Kidney (tissue), 13 donors: ENCODE measurements at regions not wholly inside any gene's neighbourhood (a gene's known extent, or its start where the extent isn't known, plus 50 kb on each side); places are given as distances from the start of the nearest gene placed in this dataset.

ENCODE experiments used
- DNase-seq, 5 donors: peaks; one replicate each; pipeline ENCODE4 v3.0.0-alpha.2; 2013 to 2020
- FAIRE-seq: peaks from 2 replicates; lab custom pipeline; 2012; peaks lifted over from hg19 to GRCh38; lab: Jason Lieb, UNC
- H3K27ac ChIP-seq, 2 donors: one replicate each; pipeline ENCODE4 v1.7.0; 2013; ENCODE audit warnings: low read depth in 2 of 2, low read length in 2 of 2, inconsistent platforms in 1 of 2
- H3K27me3 ChIP-seq: one replicate; pipeline ENCODE4 v1.7.1; 2013; ENCODE audit warnings: low read length, inconsistent platforms; ENCODE audit not compliant: control insufficient read depth, insufficient read depth
- H3K36me3 ChIP-seq, 3 donors: one replicate each; pipeline versions ENCODE4 v1.7.0 to v1.7.1; 2013; ENCODE audit warnings: low read length in 3 of 3, control low read depth in 1 of 3, inconsistent platforms in 1 of 3; ENCODE audit not compliant: insufficient read depth in 3 of 3, control insufficient read depth in 2 of 3
- H3K4me1 ChIP-seq, 3 donors: one replicate each; pipeline versions ENCODE4 v1.7.0 to v1.7.1; 2013; ENCODE audit warnings: low read length in 3 of 3, inconsistent platforms in 1 of 3, low read depth in 1 of 3; ENCODE audit not compliant: control insufficient read depth in 2 of 3, insufficient read depth in 2 of 3
- H3K4me3 ChIP-seq, 3 donors: one replicate each; pipeline versions ENCODE4 v1.7.0 to v1.8.1; 2013; ENCODE audit warnings: low read length in 3 of 3, control low read depth in 1 of 3, inconsistent platforms in 1 of 3
- H3K9ac ChIP-seq, 3 donors: one replicate each; pipeline versions ENCODE4 v1.7.0 to v1.7.1; 2013; ENCODE audit warnings: low read length in 3 of 3, control low read depth in 1 of 3, inconsistent platforms in 1 of 3
- H3K9me3 ChIP-seq, 3 donors: one replicate each; pipeline versions ENCODE4 v1.7.0 to v1.7.1; 2013; ENCODE audit warnings: low read length in 3 of 3, control low read depth in 1 of 3, inconsistent platforms in 1 of 3; ENCODE audit not compliant: control insufficient read depth in 2 of 3, insufficient read depth in 1 of 3
- CTCF ChIP-seq: IDR thresholded peaks from 3 replicates; pipeline ENCODE4 v1.5.1; 2012; ENCODE audit warnings: mild to moderate bottlenecking, moderate library complexity, borderline replicate concordance; ENCODE audit not compliant: insufficient read depth; ENCODE audit errors: extremely low read depth
- intact Hi-C: fragments of 100-400 bp; cut with DNase I; formaldehyde crosslinking; loops from one replicate; pipeline ENCODE4 v1.11.1; 2022
- donor health status: control.
- donor health status: control.
- donor health status: control.
- donor health status: control.
- donor health status: control.
- donor health status: DM: yes; HTN: yes; CAD: no.
- donor health status: Normal renal cell carcinoma (clear cell type).

- Histone ChIP-seq H3K9me3 (no peaks in the 10 kb centered on the region), H3K9ac (no peak overlapping the region), H3K27me3 (no peaks in the 10 kb centered on the region), H3K27ac (peak overlapping the region; percentile 26 to 41), H3K4me1 (peaks cover 3 to 9% (median 7%) of the 10 kb centered on the region in 3 donors), H3K36me3 (no peaks in the 10 kb centered on the region), H3K4me3 (no peak overlapping the region)
- FAIRE-seq (peak; percentile 64), DNase-seq (peak in 3 of 5 donors; percentile 16 to 85 (median 72))
- no peak for TF ChIP-seq CTCF
- intact Hi-C loops, result no loop called here
These were observed 295.9 kb upstream of the ZNF32 start for GRCh38 chr10:43944381-43945093.

GRCh38 chr10:43943818-43944360, 295.2 kb upstream of the ZNF32 start:
- Histone ChIP-seq H3K9me3 (no peaks in the 10 kb centered on the region), H3K27me3 (no peaks in the 10 kb centered on the region), H3K4me3 (no peak overlapping the region), H3K36me3 (no peaks in the 10 kb centered on the region), H3K4me1 (peaks cover 3 to 9% (median 7%) of the 10 kb centered on the region in 3 donors), H3K27ac (no peak overlapping the region), H3K9ac (no peak overlapping the region)
- no peak for TF ChIP-seq CTCF
- DNase-seq (peak in 2 of 5 donors; percentile 12 to 62), FAIRE-seq (no peak)
- intact Hi-C loops, result no loop called here

DNA sequence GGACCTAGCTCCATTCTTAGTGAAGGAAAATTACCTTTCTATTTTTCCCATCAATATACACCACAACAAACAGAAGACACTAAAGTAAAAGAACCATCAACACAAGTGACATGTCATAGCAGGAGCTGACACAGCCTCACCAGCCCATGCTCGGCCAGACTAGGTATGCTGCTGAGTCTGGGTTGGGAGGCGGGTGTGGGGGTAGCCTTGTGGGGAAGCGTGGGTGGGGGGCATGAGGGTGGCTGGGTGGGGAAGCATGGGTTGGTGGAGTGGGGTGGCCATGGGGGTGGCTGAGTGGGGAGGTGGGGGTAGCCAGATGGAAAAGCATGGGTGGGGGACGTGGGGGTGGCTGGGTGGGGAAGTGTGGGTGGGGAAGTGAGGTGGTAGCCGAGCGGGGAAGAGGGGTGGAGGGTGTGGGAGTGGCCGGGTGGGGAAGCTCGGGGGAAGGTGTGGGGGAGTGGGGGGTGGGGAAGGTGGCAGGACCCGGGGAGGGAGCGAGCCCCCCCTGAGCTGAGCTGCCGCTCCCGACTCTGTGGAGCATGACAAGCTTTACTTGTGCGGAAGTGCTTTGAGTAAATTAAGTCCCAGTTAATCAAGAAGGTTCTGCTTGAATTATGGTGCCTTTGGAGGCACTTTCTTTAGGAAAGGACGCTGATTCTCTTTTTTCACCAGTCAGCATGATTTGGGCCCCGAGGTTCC, 294.6 kb upstream of the ZNF32 start:
- H3K4me3 ChIP-seq, result no peak overlapping the region
- FAIRE-seq (no peak), DNase-seq (peak in 4 of 5 donors; percentile 57 to 78 (median 70))
- H3K27ac ChIP-seq, result no peak overlapping the region
- H3K36me3 ChIP-seq, result no peaks in the 10 kb centered on the region
- intact Hi-C loops, result no loop called here
- no peaks in the 10 kb centered on the region for H3K27me3 ChIP-seq
- peaks cover 3 to 9% (median 7%) of the 10 kb centered on the region in 3 donors for H3K4me1 ChIP-seq
- H3K9ac ChIP-seq, result no peak overlapping the region
- TF ChIP-seq CTCF, result no peak
- H3K9me3 ChIP-seq, result no peaks in the 10 kb centered on the region
